Small intestine (tissue), 7 donors: ENCODE measurements at regions not wholly inside any gene's neighbourhood (a gene's known extent, or its start where the extent isn't known, plus 50 kb on each side); places are given as distances from the start of the nearest gene placed in this dataset.
"Not testable (repeated sequence)": the region's sequence is repeated elsewhere in the genome, so short reads cannot be mapped to it uniquely, and the experiment has no call there.

ENCODE experiments used
- DNase-seq, 2 donors: peaks; one replicate each; pipeline versions ENCODE4 v3.0.0 to v3.0.0-alpha.2; 2013
- FAIRE-seq: peaks from 2 replicates; lab custom pipeline; 2012; peaks lifted over from hg19 to GRCh38; lab: Jason Lieb, UNC
- H3K27ac ChIP-seq, 3 donors: one replicate each; pipeline ENCODE4 v1.5.1; 2013; ENCODE audit warnings: low read length in 2 of 3, mild to moderate bottlenecking in 2 of 3, control low read depth in 1 of 3, inconsistent platforms in 1 of 3, low read depth in 1 of 3, moderate library complexity in 1 of 3
- H3K27me3 ChIP-seq, 3 donors: one replicate each; pipeline ENCODE4 v1.6.1; 2013; ENCODE audit warnings: low read length in 3 of 3, inconsistent platforms in 1 of 3; ENCODE audit not compliant: control insufficient read depth in 3 of 3, insufficient read depth in 3 of 3
- H3K36me3 ChIP-seq, 3 donors: one replicate each; pipeline ENCODE4 v1.6.1; 2013; ENCODE audit warnings: low read length in 3 of 3, inconsistent platforms in 1 of 3, low read depth in 1 of 3, mild to moderate bottlenecking in 1 of 3, moderate library complexity in 1 of 3; ENCODE audit not compliant: control insufficient read depth in 3 of 3, insufficient read depth in 2 of 3
- H3K4me1 ChIP-seq, 3 donors: one replicate each; pipeline ENCODE4 v1.6.1; 2013; ENCODE audit warnings: low read length in 2 of 3, inconsistent platforms in 1 of 3, low read depth in 1 of 3, mild to moderate bottlenecking in 1 of 3, moderate library complexity in 1 of 3; ENCODE audit not compliant: control insufficient read depth in 3 of 3, insufficient read depth in 2 of 3
- H3K4me3 ChIP-seq, 3 donors: one replicate each; pipeline ENCODE4 v1.5.1; 2013; ENCODE audit warnings: low read length in 3 of 3, control low read depth in 1 of 3, inconsistent platforms in 1 of 3, low read depth in 1 of 3, mild to moderate bottlenecking in 1 of 3, moderate library complexity in 1 of 3
- H3K9me3 ChIP-seq, 2 donors: one replicate each; pipeline ENCODE4 v1.6.1; 2013; ENCODE audit warnings: low read depth in 1 of 2, low read length in 1 of 2; ENCODE audit not compliant: control insufficient read depth in 2 of 2, insufficient read depth in 1 of 2
- WGBS, 3 donors: extraction: QIAGEN DNeasy Blood & Tissue Kit; methylation state at CpG; one replicate each; pipeline ENCODE4 v1.1.7; 2013; 5-methylcytosine and 5-hydroxymethylcytosine counted together
- donor health status: healthy with polysubstance abuse.
- donor health status: control.
- donor health status: control.
- donor health status: Bipolar disorder and iron deficiency.
- donor health status: healthy.

DNA sequence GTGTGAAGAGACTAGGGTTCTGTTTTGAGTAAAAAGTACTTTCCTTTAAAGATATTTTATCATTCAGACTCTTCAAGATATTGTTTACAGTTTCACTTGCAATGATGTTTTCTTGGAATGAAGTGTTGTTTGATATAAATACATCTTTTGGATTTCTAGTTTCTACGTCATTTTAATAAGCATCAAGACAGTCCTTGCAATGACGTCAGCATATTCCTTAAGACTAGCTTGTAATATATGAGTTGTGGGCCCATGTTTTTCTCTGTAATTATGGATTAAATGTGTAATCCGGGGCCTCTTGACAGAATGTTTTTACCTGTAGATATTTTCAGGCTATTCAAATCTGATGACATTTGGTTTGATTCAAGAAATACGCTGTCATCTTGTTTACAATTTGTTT, 66.1 kb downstream of the RBMX2 start:
- H3K4me3 ChIP-seq: no peak overlapping the region
- FAIRE-seq (no peak), DNase-seq (no peak)
- H3K27me3 ChIP-seq: no peaks in the 10 kb centered on the region
- no peaks in the 10 kb centered on the region for H3K9me3 ChIP-seq
- H3K4me1 ChIP-seq: no peaks in the 10 kb centered on the region
- no peaks in the 10 kb centered on the region for H3K36me3 ChIP-seq
- WGBS, 3 donors: 60 to 81% (median 76%) methylated on average over 4 of the region's 4 CpGs
- no peak overlapping the region for H3K27ac ChIP-seq

DNA sequence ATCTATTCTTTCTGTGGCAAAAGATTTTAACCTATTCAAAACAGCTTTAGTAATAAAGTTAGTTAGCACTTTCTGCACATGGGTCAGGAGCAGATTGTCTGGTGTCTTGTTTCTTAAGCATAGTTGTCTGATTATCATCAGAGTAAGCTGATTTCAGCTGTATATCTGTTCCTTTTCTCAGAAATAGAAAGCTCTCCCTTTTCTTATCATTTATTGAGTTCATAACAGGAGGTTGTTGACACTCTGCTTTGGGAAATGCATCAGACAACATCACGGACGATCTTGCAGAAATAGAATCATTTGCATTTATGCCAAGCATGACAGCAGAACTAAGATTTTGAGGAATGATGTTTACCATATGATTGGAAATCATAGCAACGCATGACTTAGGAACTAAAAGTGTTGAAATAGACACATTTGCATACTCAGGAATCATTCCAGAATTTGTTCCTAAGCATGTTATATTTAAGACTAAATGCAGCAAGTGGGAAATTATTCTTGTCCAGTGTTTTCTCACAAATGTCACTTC, 66.7 kb downstream of the RBMX2 start:
- FAIRE-seq: no peak
- 51 to 73% (median 53%) methylated on average over 3 of the region's 3 CpGs for WGBS, 3 donors

GRCh38 chrX:130482871-130483270, 81.1 kb downstream of the RBMX2 start:
- no peaks in the 10 kb centered on the region for H3K27me3 ChIP-seq
- DNase-seq: no peak
- no peaks in the 10 kb centered on the region for H3K9me3 ChIP-seq
- H3K4me1 ChIP-seq: no peaks in the 10 kb centered on the region
- WGBS, 3 donors: 71 to 81% (median 81%) methylated on average over 2 of the region's 2 CpGs
- H3K27ac ChIP-seq: no peak overlapping the region
- no peaks in the 10 kb centered on the region for H3K36me3 ChIP-seq
- no peak overlapping the region for H3K4me3 ChIP-seq
- FAIRE-seq: no peak

More for the DNA sequence above, 66.7 kb downstream of the RBMX2 start:
- DNase-seq: no peak
- Histone ChIP-seq H3K4me1 (no peaks in the 10 kb centered on the region), H3K27ac (no peak overlapping the region), H3K9me3 (no peaks in the 10 kb centered on the region), H3K4me3 (no peak overlapping the region), H3K36me3 (no peaks in the 10 kb centered on the region), H3K27me3 (no peaks in the 10 kb centered on the region)

GRCh38 chrX:130485870-130486269, 84.1 kb downstream of the RBMX2 start:
- Histone ChIP-seq H3K36me3 (no peaks in the 10 kb centered on the region), H3K4me3 (no peak overlapping the region), H3K27ac (no peak overlapping the region), H3K27me3 (no peaks in the 10 kb centered on the region), H3K9me3 (no peaks in the 10 kb centered on the region), H3K4me1 (no peaks in the 10 kb centered on the region)
- no peak for FAIRE-seq
- no peak for DNase-seq
- 23 to 79% (median 44%) methylated on average over 1 of the region's 1 CpG for WGBS, 3 donors

DNA sequence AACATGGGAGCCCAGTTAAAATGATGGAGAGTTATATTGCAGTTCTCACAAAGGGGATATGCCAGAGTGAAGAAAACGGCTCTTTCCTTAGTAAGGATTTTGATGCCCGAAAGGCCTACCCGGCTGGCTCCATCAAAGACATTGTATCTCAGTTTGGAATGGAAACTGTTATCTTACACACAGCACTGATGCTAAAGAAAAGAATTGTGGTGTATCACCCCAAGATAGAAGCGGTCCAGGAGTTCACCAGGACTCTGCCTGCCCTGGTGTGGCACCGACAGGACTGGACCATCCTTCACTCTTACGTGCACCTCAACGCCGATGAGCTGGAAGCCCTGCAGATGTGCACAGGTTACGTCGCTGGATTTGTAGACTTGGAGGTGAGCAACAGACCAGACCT, 93.7 kb downstream of the RBMX2 start:
- not testable (repeated sequence) for H3K27ac ChIP-seq, H3K9me3 ChIP-seq, DNase-seq, H3K4me1 ChIP-seq, FAIRE-seq, H3K27me3 ChIP-seq, H3K36me3 ChIP-seq, H3K4me3 ChIP-seq
- 89 to 93% (median 89%) methylated on average over 10 of the region's 10 CpGs for WGBS, 3 donors

GRCh38 chrX:130497531-130497930, 95.7 kb downstream of the RBMX2 start:
- Histone ChIP-seq H3K4me1 (no peaks in the 10 kb centered on the region), H3K4me3 (no peak overlapping the region), H3K27ac (no peak overlapping the region), H3K36me3 (no peaks in the 10 kb centered on the region), H3K27me3 (no peaks in the 10 kb centered on the region), H3K9me3 (no peaks in the 10 kb centered on the region)
- DNase-seq (no peak), FAIRE-seq (no peak)
- 48 to 78% (median 72%) methylated on average over 2 of the region's 2 CpGs for WGBS, 3 donors

- no peaks in the 10 kb centered on the region for H3K4me1 ChIP-seq
- no peak for FAIRE-seq
- WGBS, 3 donors: 54 to 77% (median 68%) methylated on average over 1 of the region's 1 CpG
- no peak for DNase-seq
- no peaks in the 10 kb centered on the region for H3K9me3 ChIP-seq
- H3K4me3 ChIP-seq: no peak overlapping the region
- no peaks in the 10 kb centered on the region for H3K27me3 ChIP-seq
- no peaks in the 10 kb centered on the region for H3K36me3 ChIP-seq
- H3K27ac ChIP-seq: no peak overlapping the region
Measured at GRCh38 chrX:130498653-130499274, 97.0 kb downstream of the RBMX2 start.

DNA sequence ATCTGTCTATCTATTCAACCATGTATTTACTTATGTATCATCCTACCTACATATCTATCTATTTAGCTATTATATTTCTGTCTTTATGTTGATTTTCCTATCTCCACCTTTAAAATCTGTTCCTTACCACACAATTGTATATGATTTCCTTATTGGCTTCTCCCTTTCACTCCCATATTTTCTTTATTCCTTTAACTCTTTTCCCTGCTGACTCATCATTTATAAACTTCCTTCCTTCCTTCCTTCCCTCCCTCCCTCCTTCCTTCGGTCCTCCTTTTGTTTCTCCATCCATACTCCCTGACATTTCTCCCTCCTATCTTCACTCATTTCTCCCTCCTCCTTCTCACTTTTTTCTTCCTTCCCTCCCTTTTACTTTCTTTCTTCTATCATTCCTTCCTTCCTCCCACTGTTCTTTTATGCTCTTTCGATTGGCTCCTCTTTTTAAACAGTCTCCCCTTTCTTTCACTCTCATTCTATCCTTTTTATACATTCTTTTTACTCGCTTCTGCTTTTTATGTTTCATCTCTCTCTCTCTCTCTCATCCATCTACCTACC, 100.3 kb downstream of the RBMX2 start:
- no peaks in the 10 kb centered on the region for H3K27me3 ChIP-seq
- H3K4me3 ChIP-seq: no peak overlapping the region
- H3K27ac ChIP-seq: no peak overlapping the region
- DNase-seq: no peak
- no peak for FAIRE-seq
- no peaks in the 10 kb centered on the region for H3K9me3 ChIP-seq
- no peaks in the 10 kb centered on the region for H3K4me1 ChIP-seq
- H3K36me3 ChIP-seq: no peaks in the 10 kb centered on the region
- 66 to 70% (median 68%) methylated on average over 3 of the region's 3 CpGs for WGBS, 3 donors
